HG02981 (cell line): ENCODE measurements at regions not wholly inside any gene's neighbourhood (a gene's known extent, or its start where the extent isn't known, plus 50 kb on each side); places are given as distances from the start of the nearest gene placed in this dataset.
"Not testable (repeated sequence)": the region's sequence is repeated elsewhere in the genome, so short reads cannot be mapped to it uniquely, and the experiment has no call there.

Experiments
- ATAC-seq: cut with Tn5 transposase; IDR thresholded peaks from one replicate; pipeline ENCODE4 v1.9.1; 2021; ENCODE audit warnings: mild to moderate bottlenecking, moderate library complexity; ENCODE audit not compliant: unreplicated experiment

GRCh38 chr1:10867138-10867721 is 70.8 kb upstream of the CASZ1 start:
- no peak for ATAC-seq

GRCh38 chr1:10867914-10868598 is 71.6 kb upstream of the CASZ1 start:
- ATAC-seq: no peak

GRCh38 chr1:10868599-10868965 is 72.1 kb upstream of the CASZ1 start:
- no peak for ATAC-seq

GRCh38 chr1:10869933-10870332 is 73.5 kb upstream of the CASZ1 start:
- no peak for ATAC-seq

- no peak for ATAC-seq
Observed at GRCh38 chr1:10870493-10871096, 74.1 kb upstream of the CASZ1 start.

GRCh38 chr1:10873189-10873588 is 76.7 kb upstream of the CASZ1 start:
- no peak for ATAC-seq

GRCh38 chr1:10874351-10874750 is 77.9 kb upstream of the CASZ1 start:
- no peak for ATAC-seq

GRCh38 chr1:10877894-10878293 is 81.4 kb upstream of the CASZ1 start:
- no peak for ATAC-seq

- ATAC-seq: no peak
Observed at GRCh38 chr1:10878469-10878868, 82.0 kb upstream of the CASZ1 start.

GRCh38 chr1:10880063-10880462 is 83.6 kb upstream of the CASZ1 start:
- no peak for ATAC-seq

GRCh38 chr1:10881046-10881445 is 84.6 kb upstream of the CASZ1 start:
- ATAC-seq: no peak

- ATAC-seq: no peak
Observed at GRCh38 chr1:10882069-10882468, 85.6 kb upstream of the CASZ1 start.

GRCh38 chr1:10887032-10887431 is 90.6 kb upstream of the CASZ1 start:
- ATAC-seq: not testable (repeated sequence)

GRCh38 chr1:10888291-10888690 is 91.8 kb upstream of the CASZ1 start:
- no peak for ATAC-seq

- ATAC-seq: no peak
Observed at GRCh38 chr1:10888791-10889649, 92.6 kb upstream of the CASZ1 start.

GRCh38 chr1:10889650-10890353 is 93.4 kb upstream of the CASZ1 start:
- ATAC-seq: no peak

- no peak for ATAC-seq
Observed at GRCh38 chr1:10890491-10891071, 94.1 kb upstream of the CASZ1 start.

- ATAC-seq: no peak
Observed at GRCh38 chr1:10891091-10891490, 94.6 kb upstream of the CASZ1 start.

- ATAC-seq: no peak
Observed at GRCh38 chr1:10892138-10893065, 96.0 kb upstream of the CASZ1 start.

- no peak for ATAC-seq
Observed at GRCh38 chr1:10895621-10896020, 99.2 kb upstream of the CASZ1 start.
